RWPE2 (cell line): ENCODE measurements at regions not wholly inside any gene's neighbourhood (a gene's known extent, or its start where the extent isn't known, plus 50 kb on each side); places are given as distances from the start of the nearest gene placed in this dataset.

ENCODE experiments used
- ATAC-seq: fragments of 200-7000 bp; cut with Tn5 transposase; 3 replicates; pipeline ENCODE4 v1.9.1; 2021; ENCODE audit warnings: low read depth
- DNase-seq: peaks from one replicate; pipeline ENCODE4 v3.0.0-alpha.2; 2020; ENCODE audit warnings: low spot score
- H3K27ac ChIP-seq: fragments of 450-650 bp; 2 replicates; pipeline ENCODE4 v1.5.1; 2017; ENCODE audit warnings: mild to moderate bottlenecking; ENCODE audit not compliant: poor library complexity, severe bottlenecking
- H3K27me3 ChIP-seq: fragments of 250-450 bp; sonication (Bioruptor Pico); 2 replicates; pipeline ENCODE4 v1.5.1; 2021; ENCODE audit warnings: mild to moderate bottlenecking, moderate library complexity; ENCODE audit not compliant: insufficient read depth, poor library complexity, severe bottlenecking
- H3K36me3 ChIP-seq: fragments of 250-450 bp; sonication (Bioruptor Pico); 2 replicates; pipeline ENCODE4 v1.5.1; 2020; ENCODE audit warnings: low read depth, mild to moderate bottlenecking, moderate library complexity
- H3K4me1 ChIP-seq: fragments of 250-450 bp; sonication (Bioruptor Pico); 2 replicates; pipeline ENCODE4 v1.5.1; 2021; ENCODE audit warnings: mild to moderate bottlenecking, moderate library complexity; ENCODE audit not compliant: insufficient read depth, poor library complexity, severe bottlenecking
- H3K4me3 ChIP-seq: fragments of 250-450 bp; sonication (Bioruptor Pico); 2 replicates; pipeline ENCODE4 v1.5.1; 2021; ENCODE audit warnings: mild to moderate bottlenecking, moderate library complexity; ENCODE audit not compliant: severe bottlenecking
- H3K9me3 ChIP-seq: fragments of 250-450 bp; sonication (Bioruptor Pico); 2 replicates; pipeline ENCODE4 v1.5.1; 2021; ENCODE audit warnings: mild to moderate bottlenecking, moderate library complexity; ENCODE audit not compliant: severe bottlenecking
- CTCF ChIP-seq: fragments of 450-650 bp; IDR thresholded peaks from one replicate; pipeline ENCODE4 v1.5.1; 2017; ENCODE audit warnings: mild to moderate bottlenecking, moderate library complexity; ENCODE audit not compliant: poor library complexity, severe bottlenecking

- Histone ChIP-seq H3K9me3 (no peaks in the 10 kb centered on the region), H3K27ac (no peak overlapping the region), H3K4me3 (no peak overlapping the region), H3K36me3 (no peaks in the 10 kb centered on the region), H3K27me3 (no peaks in the 10 kb centered on the region), H3K4me1 (no peaks in the 10 kb centered on the region)
- ATAC-seq (no peak), DNase-seq (no peak)
- TF ChIP-seq CTCF, result no peak
These were observed 462.1 kb downstream of the BUD13 start for GRCh38 chr11:116310698-116311097.

GRCh38 chr11:116310226-116310625 lies 462.6 kb downstream of the BUD13 start:
- H3K9me3 ChIP-seq, result no peaks in the 10 kb centered on the region
- no peak overlapping the region for H3K27ac ChIP-seq
- H3K4me1 ChIP-seq, result no peaks in the 10 kb centered on the region
- H3K4me3 ChIP-seq, result no peak overlapping the region
- ATAC-seq (no peak), DNase-seq (no peak)
- no peaks in the 10 kb centered on the region for H3K27me3 ChIP-seq
- no peaks in the 10 kb centered on the region for H3K36me3 ChIP-seq
- no peak for TF ChIP-seq CTCF

- no peak for DNase-seq
- H3K9me3 ChIP-seq, result no peaks in the 10 kb centered on the region
- no peak for TF ChIP-seq CTCF
- H3K36me3 ChIP-seq, result no peaks in the 10 kb centered on the region
- H3K27me3 ChIP-seq, result no peaks in the 10 kb centered on the region
- no peak for ATAC-seq
- no peak overlapping the region for H3K4me3 ChIP-seq
- no peak overlapping the region for H3K27ac ChIP-seq
- H3K4me1 ChIP-seq, result no peaks in the 10 kb centered on the region
These were observed 463.3 kb downstream of the BUD13 start for GRCh38 chr11:116309446-116309845.

DNA sequence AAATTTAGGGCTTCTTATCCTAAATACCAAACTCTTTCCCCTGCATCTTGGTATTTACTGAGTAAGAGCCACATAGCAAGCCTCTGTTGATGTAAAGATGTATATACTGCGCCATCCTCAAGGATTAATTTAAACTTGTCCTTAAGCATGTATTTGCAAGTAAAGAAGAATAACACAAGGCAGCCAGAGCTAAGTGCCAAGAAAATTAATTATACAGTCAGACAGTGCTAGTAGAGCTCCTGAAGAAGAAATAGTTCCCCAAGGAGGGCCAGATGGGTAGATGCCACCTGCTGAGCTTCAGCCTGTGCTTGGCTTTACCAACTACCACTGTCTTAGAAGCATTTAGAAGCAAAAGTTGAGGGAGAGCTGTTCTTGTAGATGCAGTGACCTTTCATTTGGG lies 470.0 kb downstream of the BUD13 start:
- ATAC-seq (no peak), DNase-seq (no peak)
- H3K4me1 ChIP-seq, result no peaks in the 10 kb centered on the region
- no peak for TF ChIP-seq CTCF
- H3K4me3 ChIP-seq, result no peak overlapping the region
- no peaks in the 10 kb centered on the region for H3K27me3 ChIP-seq
- H3K9me3 ChIP-seq, result no peaks in the 10 kb centered on the region
- no peaks in the 10 kb centered on the region for H3K36me3 ChIP-seq
- no peak overlapping the region for H3K27ac ChIP-seq

- Histone ChIP-seq H3K9me3 (no peaks in the 10 kb centered on the region), H3K36me3 (no peaks in the 10 kb centered on the region), H3K27me3 (no peaks in the 10 kb centered on the region), H3K27ac (no peak overlapping the region), H3K4me1 (no peaks in the 10 kb centered on the region), H3K4me3 (no peak overlapping the region)
- TF ChIP-seq CTCF, result no peak
- ATAC-seq (no peak), DNase-seq (no peak)
These were observed 471.6 kb downstream of the BUD13 start for GRCh38 chr11:116301141-116301540.
